Adrenal gland (tissue), 9 donors: ENCODE measurements at regions not wholly inside any gene's neighbourhood (a gene's known extent, or its start where the extent isn't known, plus 50 kb on each side); places are given as distances from the start of the nearest gene placed in this dataset.

Experiments
- DNase-seq, 7 donors: peaks; one replicate each; pipeline ENCODE4 v3.0.0-alpha.2; 2019 to 2020
- H3K27ac ChIP-seq, 5 donors: fragments of 200-600 bp; sonication (generic) in 4 of 5; 1 replicate in 3 of 5; 2 replicates in 2 of 5; pipeline versions ENCODE4 v1.5.1 to v1.8.0; 2016 to 2020; ENCODE audit warnings: mild to moderate bottlenecking in 1 of 5
- H3K27me3 ChIP-seq: fragments of 200-600 bp; 2 replicates; pipeline ENCODE4 v1.8.0; 2021
- H3K36me3 ChIP-seq, 2 donors: fragments of 200-600 bp; replicated peaks in 1 of 2; 1 replicate in 1 of 2; 2 replicates in 1 of 2; pipeline versions ENCODE4 v1.5.1 to v1.8.0; 2018 to 2022
- H3K4me1 ChIP-seq, 2 donors: fragments of 200-600 bp; replicated peaks in 1 of 2; 1 replicate in 1 of 2; 2 replicates in 1 of 2; pipeline versions ENCODE4 v1.5.1 to v1.8.0; 2018 to 2021
- H3K4me3 ChIP-seq, 4 donors: fragments of 200-600 bp; sonication (generic) in 3 of 4; one replicate each; pipeline ENCODE4 v1.5.1; 2016 to 2018
- H3K9me3 ChIP-seq, 3 donors: fragments of 200-600 bp; sonication (generic) in 1 of 3; replicated peaks in 1 of 3; 1 replicate in 2 of 3; 2 replicates in 1 of 3; pipeline versions ENCODE4 v1.5.1 to v1.8.0; 2016 to 2021
- POLR2A ChIP-seq, 2 donors: fragments of 450-650 bp; IDR thresholded peaks; one replicate each; pipeline ENCODE4 v1.6.1; 2017; ENCODE audit warnings: antibody characterized with exemption in 2 of 2, mild to moderate bottlenecking in 2 of 2, moderate library complexity in 1 of 2
- WGBS, 4 donors: extraction: QIAGEN DNeasy Blood & Tissue Kit in 2 of 4; methylation state at CpG; one replicate each; pipeline versions ENCODE4 v1.1.5 to v1.1.7; 2013 to 2017; 5-methylcytosine and 5-hydroxymethylcytosine counted together
- intact Hi-C, 2 donors: fragments of 100-400 bp; cut with DNase I; formaldehyde crosslinking; loops; one replicate each; pipeline versions ENCODE4 v1.14.1 to v1.15.0; 2022 to 2023
- TF ChIP-seq, protein P1 (sequence below), 6 experiments: fragments of 450-650 bp in 4 of 6; fragments of 200-600 bp in 2 of 6; sonication (generic) in 1 of 6; IDR thresholded peaks; 1 replicate in 5 of 6; 2 replicates in 1 of 6; pipeline versions ENCODE4 v1.5.1 to v1.8.0; 2016 to 2021; ENCODE audit warnings: antibody characterized with exemption in 6 of 6, mild to moderate bottlenecking in 2 of 6, moderate library complexity in 1 of 6
- donor health status: healthy with polysubstance abuse.
- donor health status: Bipolar disorder and iron deficiency.
- donor health status: DM: yes; HTN: yes; CAD: no.
- donor health status: DM: no; HTN: no; CAD: no.
- donor health status: DM: no; HTN: no; CAD: no.

DNA sequence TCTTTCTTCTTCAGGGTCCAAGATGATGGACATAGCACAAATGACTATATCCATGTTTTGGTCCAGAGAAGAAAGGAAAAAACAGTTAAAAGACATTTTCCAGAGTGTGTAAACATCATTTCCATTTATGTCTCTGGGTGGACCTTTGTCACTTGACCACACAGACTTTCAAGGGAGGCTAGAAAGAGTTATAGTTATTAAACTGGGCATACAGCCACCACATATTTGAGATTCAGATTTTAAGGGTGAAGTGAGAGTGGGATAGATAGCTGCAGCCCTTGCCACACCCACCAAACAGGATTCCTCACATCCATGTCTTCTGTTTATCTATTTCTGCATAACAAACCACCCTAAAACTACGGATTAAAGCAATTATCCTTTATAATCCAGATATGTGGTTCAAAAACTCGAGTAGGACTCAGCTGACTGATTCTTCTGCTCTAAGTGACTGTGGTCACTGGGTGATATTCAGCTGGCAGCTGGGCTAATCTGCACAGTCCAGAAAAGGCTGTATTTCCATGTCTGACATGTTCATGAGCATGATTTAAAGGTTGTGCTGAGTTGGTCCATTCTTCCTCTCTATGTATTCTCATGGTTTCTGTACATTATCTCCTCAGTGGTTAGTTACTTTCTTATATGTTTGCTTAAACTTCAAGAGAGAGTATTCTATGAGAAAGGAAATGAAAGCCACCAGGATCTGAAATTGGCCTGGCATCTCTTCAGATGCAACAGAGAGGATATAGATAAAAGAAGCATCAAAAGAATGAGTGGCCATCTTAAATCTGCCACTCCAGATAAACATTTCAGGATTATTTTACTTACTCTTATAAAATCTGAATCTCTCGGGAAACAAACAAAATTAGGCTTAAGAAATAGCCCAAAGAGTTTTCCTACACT, 459.8 kb upstream of the CTSO start:
- Histone ChIP-seq H3K9me3 (no peaks in the 10 kb centered on the region), H3K27me3 (no peaks in the 10 kb centered on the region), H3K4me3 (no peak overlapping the region), H3K27ac (no peak overlapping the region), H3K36me3 (no peaks in the 10 kb centered on the region), H3K4me1 (no peaks in the 10 kb centered on the region)
- DNase-seq = no peak
- intact Hi-C loops = no loop called here
- no peak for TF ChIP-seq POLR2A (IDR thresholded peaks at IDR 0.05)
- TF ChIP-seq, protein P1, sequence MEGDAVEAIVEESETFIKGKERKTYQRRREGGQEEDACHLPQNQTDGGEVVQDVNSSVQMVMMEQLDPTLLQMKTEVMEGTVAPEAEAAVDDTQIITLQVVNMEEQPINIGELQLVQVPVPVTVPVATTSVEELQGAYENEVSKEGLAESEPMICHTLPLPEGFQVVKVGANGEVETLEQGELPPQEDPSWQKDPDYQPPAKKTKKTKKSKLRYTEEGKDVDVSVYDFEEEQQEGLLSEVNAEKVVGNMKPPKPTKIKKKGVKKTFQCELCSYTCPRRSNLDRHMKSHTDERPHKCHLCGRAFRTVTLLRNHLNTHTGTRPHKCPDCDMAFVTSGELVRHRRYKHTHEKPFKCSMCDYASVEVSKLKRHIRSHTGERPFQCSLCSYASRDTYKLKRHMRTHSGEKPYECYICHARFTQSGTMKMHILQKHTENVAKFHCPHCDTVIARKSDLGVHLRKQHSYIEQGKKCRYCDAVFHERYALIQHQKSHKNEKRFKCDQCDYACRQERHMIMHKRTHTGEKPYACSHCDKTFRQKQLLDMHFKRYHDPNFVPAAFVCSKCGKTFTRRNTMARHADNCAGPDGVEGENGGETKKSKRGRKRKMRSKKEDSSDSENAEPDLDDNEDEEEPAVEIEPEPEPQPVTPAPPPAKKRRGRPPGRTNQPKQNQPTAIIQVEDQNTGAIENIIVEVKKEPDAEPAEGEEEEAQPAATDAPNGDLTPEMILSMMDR (IDR thresholded peaks at IDR 0.05) = no peak
- WGBS, 4 donors = 31 to 52% (median 43%) methylated on average over 3 of the region's 3 CpGs

DNA sequence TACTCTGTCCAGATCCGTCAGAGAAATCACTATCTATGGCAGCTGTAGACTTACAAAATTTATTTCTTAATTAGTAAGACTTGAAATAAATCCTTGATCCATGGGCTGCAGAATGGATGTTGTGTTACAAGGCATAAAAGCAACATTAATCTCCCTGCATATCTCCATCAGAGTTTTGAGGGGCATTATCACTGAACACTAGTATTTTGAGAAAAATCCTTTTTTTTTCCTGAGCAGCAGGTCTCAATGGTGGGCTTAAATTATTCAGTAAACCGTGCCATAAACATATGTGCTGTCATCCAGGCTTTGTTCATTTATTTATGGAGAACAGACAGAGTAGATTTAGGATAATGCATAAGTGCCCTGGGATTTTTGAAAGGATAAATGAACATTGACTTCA, 457.9 kb upstream of the CTSO start:
- Histone ChIP-seq H3K27ac (no peak overlapping the region), H3K36me3 (no peaks in the 10 kb centered on the region), H3K27me3 (no peaks in the 10 kb centered on the region), H3K9me3 (no peaks in the 10 kb centered on the region), H3K4me1 (no peaks in the 10 kb centered on the region), H3K4me3 (no peak overlapping the region)
- DNase-seq = no peak
- 48 to 65% (median 55%) methylated on average over 2 of the region's 2 CpGs for WGBS, 4 donors
- intact Hi-C loops = no loop called here
- TF ChIP-seq, protein P1 (IDR thresholded peaks at IDR 0.05) = no peak
- no peak for TF ChIP-seq POLR2A (IDR thresholded peaks at IDR 0.05)

DNA sequence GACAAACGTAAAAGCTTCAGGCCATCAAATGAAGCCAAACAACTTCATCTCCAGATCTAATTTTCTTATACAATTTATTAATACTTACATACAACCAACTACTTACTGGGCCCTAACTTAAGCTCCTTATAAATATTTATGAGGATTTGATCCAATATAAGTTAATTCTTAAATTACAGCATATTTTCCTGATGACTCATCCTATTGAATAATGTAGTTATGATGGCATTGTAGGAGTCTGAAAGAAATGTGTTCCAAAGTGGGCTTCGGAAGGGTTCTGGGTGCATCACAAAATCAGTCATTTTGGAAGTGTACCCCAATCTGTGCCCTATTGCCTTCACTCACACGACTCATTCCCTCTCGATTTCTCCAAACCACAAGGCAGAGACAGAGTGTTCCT, 455.1 kb upstream of the CTSO start:
- Histone ChIP-seq H3K4me3 (no peak overlapping the region), H3K27me3 (no peaks in the 10 kb centered on the region), H3K9me3 (no peaks in the 10 kb centered on the region), H3K27ac (no peak overlapping the region), H3K36me3 (no peaks in the 10 kb centered on the region), H3K4me1 (no peaks in the 10 kb centered on the region)
- DNase-seq = no peak
- intact Hi-C loops = no loop called here
- TF ChIP-seq, protein P1 (IDR thresholded peaks at IDR 0.05) = no peak
- no peak for TF ChIP-seq POLR2A (IDR thresholded peaks at IDR 0.05)
- WGBS, 4 donors = 76 to 88% (median 82%) methylated on average over 4 of the region's 4 CpGs

DNA sequence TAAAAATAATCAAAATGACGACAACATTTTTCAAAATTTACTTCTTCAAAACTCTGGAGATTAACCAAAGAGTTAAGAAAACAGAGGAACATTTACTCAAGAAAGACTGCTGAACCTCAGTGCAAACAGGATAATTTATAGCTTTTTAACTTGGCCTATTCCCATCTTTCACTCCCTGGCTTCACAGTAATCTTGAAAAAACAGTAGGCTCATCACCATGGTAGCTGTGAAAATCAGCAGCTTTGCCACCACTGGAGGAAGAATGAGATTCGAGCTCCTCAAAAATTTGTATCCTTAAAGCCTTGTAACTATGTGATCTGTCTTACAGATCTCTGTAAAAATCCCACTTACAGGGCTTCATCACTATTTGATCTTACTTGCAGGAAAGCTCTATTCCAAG, 447.7 kb upstream of the CTSO start:
- no peaks in the 10 kb centered on the region for H3K4me1 ChIP-seq
- H3K4me3 ChIP-seq = no peak overlapping the region
- DNase-seq = no peak
- 21 to 34% (median 27%) methylated on average over 2 of the region's 2 CpGs for WGBS, 4 donors
- TF ChIP-seq, protein P1 (IDR thresholded peaks at IDR 0.05) = no peak
- H3K27ac ChIP-seq = no peak overlapping the region
- H3K27me3 ChIP-seq = no peaks in the 10 kb centered on the region
- intact Hi-C loops = no loop called here
- H3K36me3 ChIP-seq = no peaks in the 10 kb centered on the region
- H3K9me3 ChIP-seq = no peaks in the 10 kb centered on the region
